22Rv1 (cell line): ENCODE measurements at regions not wholly inside any gene's neighbourhood (a gene's known extent, or its start where the extent isn't known, plus 50 kb on each side); places are given as distances from the start of the nearest gene placed in this dataset.

Experiments
- CTCF ChIP-seq: fragments of 450-650 bp; IDR thresholded peaks from 2 replicates; pipeline ENCODE4 v1.5.1; 2017; ENCODE audit warnings: mild to moderate bottlenecking
- ZFX ChIP-seq: fragments of 450-650 bp; IDR thresholded peaks from 2 replicates; pipeline ENCODE4 v1.6.1; 2017; ENCODE audit warnings: antibody characterized with exemption, borderline replicate concordance

- TF ChIP-seq CTCF (no peak), ZFX (no peak)
Observed at GRCh38 chr10:14409856-14410458, 79.2 kb upstream of the FRMD4A start.
